Spleen (tissue), 7 donors: ENCODE measurements at regions not wholly inside any gene's neighbourhood (a gene's known extent, or its start where the extent isn't known, plus 50 kb on each side); places are given as distances from the start of the nearest gene placed in this dataset.

Experiments
- POLR2A ChIP-seq, 3 donors: fragments of 450-650 bp; IDR thresholded peaks; one replicate each; pipeline ENCODE4 v1.5.1; 2017; ENCODE audit warnings: antibody characterized with exemption in 3 of 3, mild to moderate bottlenecking in 1 of 3
- POLR2AphosphoS5 ChIP-seq, 3 donors: sonication (generic); formaldehyde crosslinking; IDR thresholded peaks; one replicate each; pipeline ENCODE4 v1.5.1; 2017; ENCODE audit warnings: antibody characterized with exemption in 3 of 3
- TF ChIP-seq, protein P1 (sequence below), 11 experiments: fragments of 200-600 bp in 7 of 11; fragments of 450-650 bp in 4 of 11; sonication (generic) in 4 of 11; IDR thresholded peaks in 8 of 11; conservative IDR thresholded peaks in 3 of 11; 1 replicate in 7 of 11; 2 replicates in 4 of 11; pipeline versions ENCODE4 v1.4.0 to v1.8.0; 2016 to 2021; ENCODE audit warnings: antibody characterized with exemption in 11 of 11, inconsistent platforms in 4 of 11, mild to moderate bottlenecking in 1 of 11
- donor health status: DM: no; HTN: no; CAD: no; lungs with moderate emphysema.
- donor health status: DM: no; HTN: no; CAD: no.
- donor health status: DM: no; HTN: no; CAD: no.

DNA sequence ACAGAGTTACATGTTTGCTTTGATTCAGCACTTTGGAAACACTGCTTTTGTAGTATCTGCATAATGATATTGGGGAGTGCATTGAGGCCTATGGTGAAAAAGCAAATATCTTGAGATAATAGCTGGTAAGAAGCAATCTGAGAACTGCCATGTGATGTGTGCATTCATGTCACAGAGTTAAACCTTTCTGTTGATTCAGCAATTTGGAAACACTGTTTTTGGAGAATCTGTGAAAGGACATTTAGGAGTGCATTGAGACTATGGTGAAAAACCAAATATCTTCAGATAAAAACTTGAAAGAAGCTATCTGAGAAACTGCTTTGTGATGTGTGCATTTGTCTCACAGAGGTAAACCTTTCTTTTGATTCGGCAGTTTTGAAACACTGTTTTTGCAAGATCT is 346.8 kb downstream of the OR4C45 start:
- no peak for TF ChIP-seq POLR2A (IDR thresholded peaks at IDR 0.05)
- TF ChIP-seq, protein P1, sequence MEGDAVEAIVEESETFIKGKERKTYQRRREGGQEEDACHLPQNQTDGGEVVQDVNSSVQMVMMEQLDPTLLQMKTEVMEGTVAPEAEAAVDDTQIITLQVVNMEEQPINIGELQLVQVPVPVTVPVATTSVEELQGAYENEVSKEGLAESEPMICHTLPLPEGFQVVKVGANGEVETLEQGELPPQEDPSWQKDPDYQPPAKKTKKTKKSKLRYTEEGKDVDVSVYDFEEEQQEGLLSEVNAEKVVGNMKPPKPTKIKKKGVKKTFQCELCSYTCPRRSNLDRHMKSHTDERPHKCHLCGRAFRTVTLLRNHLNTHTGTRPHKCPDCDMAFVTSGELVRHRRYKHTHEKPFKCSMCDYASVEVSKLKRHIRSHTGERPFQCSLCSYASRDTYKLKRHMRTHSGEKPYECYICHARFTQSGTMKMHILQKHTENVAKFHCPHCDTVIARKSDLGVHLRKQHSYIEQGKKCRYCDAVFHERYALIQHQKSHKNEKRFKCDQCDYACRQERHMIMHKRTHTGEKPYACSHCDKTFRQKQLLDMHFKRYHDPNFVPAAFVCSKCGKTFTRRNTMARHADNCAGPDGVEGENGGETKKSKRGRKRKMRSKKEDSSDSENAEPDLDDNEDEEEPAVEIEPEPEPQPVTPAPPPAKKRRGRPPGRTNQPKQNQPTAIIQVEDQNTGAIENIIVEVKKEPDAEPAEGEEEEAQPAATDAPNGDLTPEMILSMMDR (IDR thresholded peaks at IDR 0.05 in 8 of 11, conservative IDR thresholded peaks at IDR 0.05 in 3 of 11): no peak
- TF ChIP-seq POLR2AphosphoS5 (IDR thresholded peaks at IDR 0.05): no peak
